ENCODE measurements at regions not wholly inside any gene's neighbourhood (a gene's known extent, or its start where the extent isn't known, plus 50 kb on each side); places are given as distances from the start of the nearest gene placed in this dataset.

DNA sequence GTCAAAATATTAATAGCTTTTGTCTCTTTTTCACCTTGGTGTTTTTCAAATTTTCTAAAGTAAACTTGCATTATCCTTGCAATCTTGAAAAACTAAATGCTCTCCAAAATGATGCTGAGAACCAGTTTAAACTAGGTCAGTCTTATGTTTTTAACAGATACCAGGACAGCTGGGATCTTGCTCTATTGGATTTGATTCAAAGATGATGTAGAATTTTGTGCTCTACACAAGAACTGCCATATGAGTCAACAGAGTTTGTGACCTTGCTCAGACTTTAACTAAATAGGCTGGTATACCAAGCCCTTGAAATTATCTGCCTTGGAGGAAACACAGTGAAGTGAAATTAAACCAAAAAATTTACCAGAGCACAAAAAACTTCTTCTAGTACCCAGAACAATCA is 991.1 kb downstream of the STPG2 start:
- DNase-seq (ENCODE audit: low read depth) = no peak
- no peak overlapping the region for H3K4me3 ChIP-seq (ENCODE audit: low read depth, low read length)
- TF ChIP-seq CTCF (IDR thresholded peaks at IDR 0.05; ENCODE audit: insufficient read depth, low read depth, low read length, missing control alignments) = no peak

GRCh38 chr4:97153042-97153441 is 990.2 kb downstream of the STPG2 start:
- H3K4me3 ChIP-seq (ENCODE audit: low read depth, low read length) = no peak overlapping the region
- peak; percentile 1 for DNase-seq (ENCODE audit: low read depth)
- no peak for TF ChIP-seq CTCF (IDR thresholded peaks at IDR 0.05; ENCODE audit: insufficient read depth, low read depth, low read length, missing control alignments)

DNA sequence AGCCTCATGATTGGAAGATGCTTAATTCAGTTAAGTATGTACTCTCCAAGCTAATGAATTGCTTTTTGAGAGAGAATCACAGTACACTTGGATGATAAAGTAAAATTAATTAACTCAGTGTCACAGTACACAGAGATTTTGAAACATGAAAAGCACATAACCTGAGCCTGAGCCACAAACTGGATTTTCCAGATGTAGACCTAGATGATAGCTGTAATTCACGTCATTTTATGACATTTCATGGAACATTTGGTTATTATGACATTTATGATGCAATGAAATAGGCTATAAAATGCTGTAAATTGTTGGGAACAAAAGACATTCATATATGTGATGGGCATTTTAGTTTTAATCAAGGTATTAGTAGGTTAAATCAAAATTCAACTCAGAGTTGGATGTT is 983.7 kb downstream of the STPG2 start:
- no peak for TF ChIP-seq CTCF (IDR thresholded peaks at IDR 0.05; ENCODE audit: insufficient read depth, low read depth, low read length, missing control alignments)
- no peak overlapping the region for H3K4me3 ChIP-seq (ENCODE audit: low read depth, low read length)
- no peak for DNase-seq (ENCODE audit: low read depth)

- H3K4me3 ChIP-seq (ENCODE audit: low read depth, low read length) = no peak overlapping the region
- DNase-seq (ENCODE audit: low read depth) = no peak
- no peak for TF ChIP-seq CTCF (IDR thresholded peaks at IDR 0.05; ENCODE audit: insufficient read depth, low read depth, low read length, missing control alignments)
Measured at GRCh38 chr4:97185233-97185632, 958.0 kb downstream of the STPG2 start.

- DNase-seq (ENCODE audit: low read depth) = no peak
- no peak overlapping the region for H3K4me3 ChIP-seq (ENCODE audit: low read depth, low read length)
- TF ChIP-seq CTCF (IDR thresholded peaks at IDR 0.05; ENCODE audit: insufficient read depth, low read depth, low read length, missing control alignments) = no peak
Measured at GRCh38 chr4:97197106-97197505, 946.2 kb downstream of the STPG2 start.

DNA sequence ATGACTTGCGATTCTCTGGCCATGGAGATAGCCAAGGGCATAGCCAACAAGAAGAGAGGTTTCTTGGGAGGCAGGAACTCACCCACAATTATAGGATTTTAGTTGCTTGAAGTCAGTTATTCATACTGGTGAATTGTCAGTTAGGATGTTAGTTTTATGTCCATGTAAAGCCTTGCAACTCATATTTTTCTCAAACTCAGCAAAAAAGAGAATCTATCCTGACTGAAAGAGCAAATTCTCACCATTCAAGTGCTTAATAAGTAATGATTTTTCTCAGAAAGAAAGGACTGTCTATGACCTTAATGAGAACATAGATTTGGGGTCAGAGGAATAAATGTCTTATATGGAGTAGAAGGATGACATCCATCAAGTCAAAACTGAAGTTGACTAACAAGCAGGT is 934.5 kb downstream of the STPG2 start:
- no peak overlapping the region for H3K4me3 ChIP-seq (ENCODE audit: low read depth, low read length)
- TF ChIP-seq CTCF (IDR thresholded peaks at IDR 0.05; ENCODE audit: insufficient read depth, low read depth, low read length, missing control alignments) = no peak
- DNase-seq (ENCODE audit: low read depth) = no peak

DNA sequence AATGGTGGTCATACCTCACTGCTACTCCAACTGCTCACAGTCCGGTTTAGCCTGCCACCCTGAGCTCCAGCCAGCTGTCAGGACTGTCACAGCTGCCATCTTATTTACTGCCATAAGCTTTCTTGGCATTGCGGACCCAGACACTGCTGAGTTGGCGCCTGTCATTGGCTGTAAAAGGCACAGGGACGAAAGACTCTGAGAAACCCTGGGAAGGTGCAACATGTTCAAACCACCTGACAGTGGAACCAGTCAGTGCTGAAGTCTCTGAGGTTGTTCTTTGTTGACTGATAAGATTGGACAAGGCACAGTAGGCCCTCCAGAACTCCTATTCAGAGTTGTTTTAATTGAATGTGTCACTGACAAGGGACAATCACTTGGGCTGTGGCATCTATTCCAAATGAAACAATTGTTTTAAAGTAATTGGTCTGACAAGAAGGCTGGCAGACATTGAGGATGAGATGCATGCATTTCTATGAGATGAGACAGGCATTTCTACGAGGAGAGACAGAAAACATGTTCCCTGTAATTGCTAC is 927.8 kb downstream of the STPG2 start:
- H3K4me3 ChIP-seq (ENCODE audit: low read depth, low read length) = no peak overlapping the region
- no peak for DNase-seq (ENCODE audit: low read depth)
- no peak for TF ChIP-seq CTCF (IDR thresholded peaks at IDR 0.05; ENCODE audit: insufficient read depth, low read depth, low read length, missing control alignments)
